Endodermal cell (in vitro differentiated cells): ENCODE measurements at regions not wholly inside any gene's neighbourhood (a gene's known extent, or its start where the extent isn't known, plus 50 kb on each side); places are given as distances from the start of the nearest gene placed in this dataset.

Experiments used
- DNase-seq: peaks from one replicate; pipeline ENCODE4 v3.0.0-alpha.2; 2017
- H3K27ac ChIP-seq: 2 replicates; pipeline ENCODE4 v1.5.1; 2013; ENCODE audit warnings: mild to moderate bottlenecking, low read depth, low read length, moderate library complexity
- H3K27me3 ChIP-seq: 2 replicates; pipeline ENCODE4 v1.6.1; 2013; ENCODE audit warnings: mild to moderate bottlenecking, low read length, moderate library complexity; ENCODE audit not compliant: insufficient read depth, control insufficient read depth, poor library complexity, severe bottlenecking
- H3K36me3 ChIP-seq: 2 replicates; pipeline ENCODE4 v1.7.0; 2013; ENCODE audit warnings: mild to moderate bottlenecking, low read length, moderate library complexity; ENCODE audit not compliant: control insufficient read depth, insufficient read depth
- H3K4me1 ChIP-seq: one replicate; pipeline ENCODE4 v1.7.0; 2013; ENCODE audit warnings: low read length; ENCODE audit not compliant: control insufficient read depth, insufficient read depth
- H3K4me3 ChIP-seq: 2 replicates; pipeline ENCODE4 v1.5.1; 2013; ENCODE audit warnings: mild to moderate bottlenecking, low read length, moderate library complexity
- H3K9ac ChIP-seq: 2 replicates; pipeline ENCODE4 v1.6.1; 2013; ENCODE audit warnings: mild to moderate bottlenecking, low read length, moderate library complexity; ENCODE audit not compliant: poor library complexity, severe bottlenecking; ENCODE audit errors: extremely low read depth
- H3K9me3 ChIP-seq: 2 replicates; pipeline ENCODE4 v1.6.1; 2013; ENCODE audit warnings: mild to moderate bottlenecking, low read length, moderate library complexity; ENCODE audit not compliant: control insufficient read depth
- H3K27ac Mint-ChIP-seq: 2 replicates; pipeline ENCODE4 v1.8.0; 2020; ENCODE audit warnings: mixed read lengths
- H3K27me3 Mint-ChIP-seq: 2 replicates; pipeline ENCODE4 v1.8.0; 2021; ENCODE audit warnings: mild to moderate bottlenecking, mixed read lengths; ENCODE audit not compliant: insufficient read depth
- H3K36me3 Mint-ChIP-seq: 2 replicates; pipeline ENCODE4 v1.8.0; 2020; ENCODE audit warnings: low read depth, mixed read lengths
- H3K4me1 Mint-ChIP-seq: 2 replicates; pipeline ENCODE4 v1.8.0; 2020; ENCODE audit warnings: mixed read lengths
- H3K4me3 Mint-ChIP-seq: 2 replicates; pipeline ENCODE4 v1.8.0; 2020; ENCODE audit warnings: mild to moderate bottlenecking, moderate library complexity, mixed read lengths
- H3K9me3 Mint-ChIP-seq: 2 replicates; pipeline ENCODE4 v1.8.0; 2020; ENCODE audit warnings: mild to moderate bottlenecking, mixed read lengths
- CTCF ChIP-seq: fragments of 200-600 bp; sonication (generic); conservative IDR thresholded peaks from 2 replicates; pipeline ENCODE4 v1.5.0; 2021; ENCODE audit warnings: antibody characterized with exemption, mild to moderate bottlenecking
- WGBS, 2 experiments: methylation state at CpG; one replicate each; pipeline versions ENCODE4 v1.1.5 to v1.1.7; 2013; ENCODE audit warnings: missing lambda C conversion rate in 2 of 2, mixed read lengths in 1 of 2; ENCODE audit not compliant: insufficient coverage in 1 of 2, insufficient read length in 1 of 2; 5-methylcytosine and 5-hydroxymethylcytosine counted together

GRCh38 chr13:78978381-78978998 lies 319.5 kb upstream of the OBI1 start:
- Mint-ChIP-seq H3K9me3 (no peaks in the 10 kb centered on the region), H3K36me3 (no peaks in the 10 kb centered on the region), H3K27me3 (peaks cover 7% of the 10 kb centered on the region), H3K4me3 (no peak overlapping the region), H3K4me1 (no peaks in the 10 kb centered on the region), H3K27ac (no peak overlapping the region)
- WGBS, 2 experiments: 39 to 50% methylated on average over 2 of the region's 2 CpGs
- Histone ChIP-seq H3K4me1 (no peaks in the 10 kb centered on the region), H3K27me3 (peaks cover 5% of the 10 kb centered on the region), H3K4me3 (no peak overlapping the region), H3K9me3 (no peaks in the 10 kb centered on the region), H3K27ac (no peak overlapping the region), H3K9ac (no peak overlapping the region), H3K36me3 (no peaks in the 10 kb centered on the region)
- peak; percentile 70 for DNase-seq
- peak; percentile 84 for TF ChIP-seq CTCF

DNA sequence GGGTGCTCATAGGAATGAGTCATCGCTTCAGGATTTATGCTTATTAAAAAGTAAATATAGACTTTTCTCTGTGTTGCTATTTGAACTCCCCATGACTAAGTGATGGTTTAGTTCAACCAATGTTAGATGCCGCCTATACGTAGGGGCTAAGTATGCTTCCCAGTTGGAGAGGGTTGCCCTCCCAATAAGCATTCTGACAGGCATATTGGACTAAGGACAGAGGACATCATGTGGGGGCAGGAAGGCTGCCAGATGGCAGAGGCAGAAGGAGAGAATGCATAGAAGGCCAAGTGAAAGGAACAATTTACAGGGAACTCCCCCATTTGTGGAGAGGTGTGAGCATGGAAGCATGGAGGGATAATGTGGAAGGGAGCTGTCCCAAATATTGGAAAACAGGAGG lies 318.4 kb upstream of the OBI1 start:
- H3K27me3 ChIP-seq: peaks cover 5% of the 10 kb centered on the region
- Mint-ChIP-seq H3K27me3 (peaks cover 7% of the 10 kb centered on the region), H3K4me3 (no peak overlapping the region), H3K27ac (no peak overlapping the region), H3K36me3 (no peaks in the 10 kb centered on the region), H3K4me1 (no peaks in the 10 kb centered on the region), H3K9me3 (no peaks in the 10 kb centered on the region)
- TF ChIP-seq CTCF: no peak
- H3K27ac ChIP-seq: no peak overlapping the region
- H3K9ac ChIP-seq: no peak overlapping the region
- WGBS, 2 experiments: 85 to 91% methylated on average over 2 to 3 of the region's 3 CpGs
- H3K4me1 ChIP-seq: no peaks in the 10 kb centered on the region
- H3K9me3 ChIP-seq: no peaks in the 10 kb centered on the region
- H3K4me3 ChIP-seq: no peak overlapping the region
- DNase-seq: no peak
- H3K36me3 ChIP-seq: no peaks in the 10 kb centered on the region

DNA sequence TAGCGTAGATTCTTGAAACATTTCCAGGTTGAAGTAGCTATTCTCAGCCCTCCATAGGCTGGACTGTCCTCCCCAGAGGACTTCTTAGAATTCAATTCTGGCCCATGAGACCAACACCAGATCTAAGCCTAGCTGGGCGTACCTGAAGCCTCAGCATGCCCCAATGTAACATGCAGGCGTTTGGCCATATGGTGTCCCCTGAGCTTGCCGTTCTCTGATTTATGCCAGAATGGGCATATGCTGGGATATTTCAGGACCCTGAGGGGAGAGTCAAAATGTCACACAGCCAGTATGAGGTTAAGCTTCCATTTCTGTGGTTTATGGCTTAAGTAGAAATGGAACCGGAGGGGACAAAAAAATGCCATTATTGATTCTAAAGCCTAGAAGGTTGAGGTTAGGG lies 317.7 kb upstream of the OBI1 start:
- Histone ChIP-seq H3K9ac (no peak overlapping the region), H3K4me3 (no peak overlapping the region), H3K27ac (no peak overlapping the region), H3K4me1 (no peaks in the 10 kb centered on the region), H3K36me3 (no peaks in the 10 kb centered on the region), H3K9me3 (no peaks in the 10 kb centered on the region), H3K27me3 (peaks cover 5% of the 10 kb centered on the region)
- H3K9me3 Mint-ChIP-seq: no peaks in the 10 kb centered on the region
- WGBS, 2 experiments: 94 to 98% methylated on average over 5 of the region's 5 CpGs
- no peak overlapping the region for H3K27ac Mint-ChIP-seq
- no peak for DNase-seq
- no peak overlapping the region for H3K4me3 Mint-ChIP-seq
- TF ChIP-seq CTCF: no peak
- peaks cover 7% of the 10 kb centered on the region for H3K27me3 Mint-ChIP-seq
- H3K4me1 Mint-ChIP-seq: no peaks in the 10 kb centered on the region
- H3K36me3 Mint-ChIP-seq: no peaks in the 10 kb centered on the region
